HK-2 (cell line): ENCODE measurements at regions not wholly inside any gene's neighbourhood (a gene's known extent, or its start where the extent isn't known, plus 50 kb on each side); places are given as distances from the start of the nearest gene placed in this dataset.

Source experiments
- DNase-seq: peaks from one replicate; pipeline ENCODE4 v3.0.0-alpha.2; 2018; ENCODE audit not compliant: unreplicated experiment

DNA sequence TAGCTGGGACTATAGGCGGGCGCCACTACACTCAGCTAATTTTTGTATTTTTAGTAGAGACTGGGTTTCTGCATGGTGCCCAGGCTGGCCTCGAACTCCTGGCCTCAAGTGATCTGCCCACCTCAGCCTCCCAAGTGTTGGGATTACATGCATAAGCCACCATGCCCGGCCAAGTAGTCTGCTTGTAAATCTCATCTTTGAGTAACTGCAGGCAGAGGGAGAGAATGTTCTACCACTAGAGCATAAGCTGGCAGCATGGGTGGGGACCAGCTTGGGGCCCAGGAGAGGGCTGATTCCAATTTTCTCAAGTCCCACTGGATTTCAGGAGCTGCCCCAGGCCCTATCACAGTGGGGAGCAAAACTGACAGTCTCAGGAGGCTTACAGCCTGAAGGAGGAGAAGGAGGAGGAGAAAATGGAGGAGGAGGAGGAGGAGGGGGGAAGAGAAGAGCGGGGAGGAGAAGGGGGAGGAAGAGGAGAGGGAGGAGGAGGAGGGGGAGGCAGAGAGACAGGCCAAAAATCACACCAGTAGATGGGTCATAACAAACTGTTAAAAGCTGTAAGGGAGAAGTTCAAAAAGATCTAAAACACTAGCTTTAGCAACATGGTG lies 229.1 kb upstream of the IGF1R start:
- DNase-seq = no peak

DNA sequence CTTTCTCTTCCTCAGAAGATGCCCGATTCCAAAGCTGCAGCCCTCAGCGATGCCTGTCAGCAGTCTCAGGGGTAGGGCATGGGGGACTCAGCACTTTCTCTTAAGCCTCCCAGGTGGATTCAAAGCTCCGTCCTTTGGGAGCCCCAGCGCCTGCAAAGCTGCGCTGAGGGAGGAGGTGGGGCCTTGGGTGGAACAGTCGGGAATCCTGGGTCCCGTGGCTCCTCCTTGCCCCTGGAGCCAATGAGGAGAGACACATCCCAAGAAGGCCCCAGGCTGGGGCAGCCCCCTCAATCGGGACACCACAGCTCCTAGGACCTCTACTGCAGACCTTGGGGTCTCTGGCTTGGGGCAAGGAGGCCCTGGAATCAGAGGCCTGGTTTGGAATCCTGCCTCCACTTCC lies 227.5 kb upstream of the IGF1R start:
- DNase-seq = no peak

DNA sequence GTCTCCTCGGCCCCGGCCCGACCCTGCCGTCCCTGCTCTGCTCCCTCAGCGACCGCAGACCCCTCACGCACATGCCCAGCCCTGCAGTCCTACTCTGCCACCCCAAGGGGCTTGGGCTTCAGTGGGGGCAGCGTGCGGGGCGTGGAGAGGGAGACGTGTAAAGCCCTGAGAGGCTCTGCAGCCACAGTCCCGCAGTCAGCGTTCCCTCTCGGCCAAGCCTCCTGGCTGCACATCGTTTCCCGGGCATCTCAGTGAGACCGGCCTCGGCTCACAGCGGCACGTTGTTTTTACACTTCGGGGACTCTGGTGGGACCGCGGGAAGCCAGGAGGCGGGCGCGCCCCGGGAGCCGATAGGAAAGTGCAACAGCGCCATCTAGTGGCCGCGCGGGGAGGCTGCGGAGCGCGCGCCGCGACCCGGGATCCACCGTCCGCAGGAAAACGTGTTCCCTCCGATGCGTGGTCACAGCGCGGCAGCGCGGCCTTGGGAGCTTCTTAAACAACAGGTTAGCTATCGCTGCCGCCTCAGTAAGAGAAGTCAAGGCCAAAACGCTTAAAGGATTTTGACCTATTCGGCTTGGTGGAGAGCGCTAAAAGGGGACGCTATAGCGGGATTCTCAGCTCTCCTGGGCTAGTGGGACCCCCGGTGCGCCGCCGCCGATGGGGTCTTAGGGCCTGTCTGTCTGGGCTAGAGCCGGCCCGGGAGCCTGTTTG lies 226.8 kb upstream of the IGF1R start:
- DNase-seq = peak; percentile 65

DNA sequence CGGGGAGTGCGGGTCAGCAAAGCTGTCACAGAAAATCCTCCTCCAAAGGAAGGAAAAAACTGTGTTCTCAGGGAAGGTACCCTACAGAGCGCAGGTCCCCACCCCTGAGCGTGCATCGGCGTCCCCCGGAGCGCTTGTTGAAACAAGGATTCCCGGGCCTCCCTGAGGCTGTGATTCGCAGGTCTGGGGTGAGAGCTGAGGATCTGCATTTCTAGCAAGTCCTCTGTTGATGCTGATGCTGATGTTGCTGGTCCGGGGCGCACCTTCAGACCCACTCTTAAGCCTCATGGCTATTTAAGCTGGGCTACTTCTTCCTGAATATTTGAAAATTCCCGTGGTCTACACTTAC lies 226.2 kb upstream of the IGF1R start:
- DNase-seq = no peak

DNA sequence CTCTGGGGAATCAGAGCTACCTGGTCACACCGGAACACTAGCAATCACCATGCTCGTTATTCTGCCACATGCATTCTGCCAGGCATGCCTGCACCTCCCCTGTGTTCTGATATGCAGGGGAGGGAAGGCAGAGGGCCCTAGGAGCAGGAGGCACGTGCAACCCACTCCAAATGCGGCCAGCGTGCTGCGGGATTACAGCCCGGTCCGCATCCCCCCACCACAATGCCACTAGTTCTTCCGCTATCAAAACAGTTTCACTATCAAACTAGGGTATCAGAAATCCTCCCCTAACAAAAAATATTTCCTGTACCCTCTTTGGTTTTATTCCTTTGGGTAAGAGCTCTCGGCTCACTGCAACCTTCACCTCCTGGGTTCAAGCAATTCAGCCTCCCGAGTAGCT lies 223.2 kb upstream of the IGF1R start:
- no peak for DNase-seq

DNA sequence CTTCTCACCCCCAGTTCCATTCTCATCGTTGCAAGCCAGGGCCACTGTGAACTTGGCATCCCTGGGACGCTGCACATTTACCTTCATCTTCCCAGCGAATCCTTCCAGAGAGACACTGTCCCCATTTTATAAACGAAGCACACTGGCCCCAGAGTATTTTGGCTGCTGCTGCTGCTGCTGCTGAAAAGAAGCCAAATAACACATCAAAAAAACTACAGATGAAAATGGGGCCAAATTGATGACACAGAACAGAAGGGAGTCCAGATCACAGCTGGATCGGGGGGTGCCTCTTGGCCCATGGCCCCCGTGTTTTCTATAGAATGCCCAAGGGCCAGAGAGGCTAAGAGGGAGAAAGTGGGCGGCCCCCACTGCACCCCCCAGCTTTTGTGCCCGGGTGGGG lies 221.0 kb upstream of the IGF1R start:
- DNase-seq = no peak

DNA sequence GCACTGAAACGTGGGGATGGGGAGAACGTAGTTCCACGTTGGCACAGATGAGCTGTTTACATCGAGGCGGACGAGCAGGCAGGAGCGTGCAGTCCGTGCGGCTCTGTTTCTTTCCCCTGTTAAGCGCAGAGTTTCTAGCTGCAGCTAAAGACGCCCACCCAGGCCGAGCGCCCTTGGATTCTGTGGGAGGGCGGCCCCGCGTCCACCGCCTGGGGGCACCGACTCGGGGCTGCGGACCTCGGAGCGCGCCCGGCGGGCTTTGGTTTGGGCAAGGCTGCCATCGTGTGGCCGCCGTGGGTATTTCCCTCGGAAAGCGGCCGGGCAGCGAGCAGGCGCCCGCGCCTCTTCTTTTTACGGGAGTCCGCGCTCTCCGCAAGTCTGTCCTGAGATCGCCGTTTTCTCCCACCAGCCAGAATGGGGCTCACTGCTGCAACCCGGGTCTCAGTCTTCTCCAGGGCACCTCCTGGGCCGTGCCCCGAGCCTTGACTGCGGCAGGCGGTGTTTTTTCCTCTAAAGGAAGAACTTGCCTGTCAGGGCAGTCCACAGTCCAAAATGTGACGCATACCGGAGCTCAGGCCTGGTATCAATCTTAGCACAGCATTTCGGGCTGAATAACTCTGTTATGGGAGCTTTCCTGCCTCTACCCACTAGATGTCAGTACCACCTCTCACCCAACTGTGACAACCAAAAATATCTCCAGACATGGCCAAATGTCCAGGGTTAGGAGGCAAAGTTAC lies 219.9 kb upstream of the IGF1R start:
- peak; percentile 63 for DNase-seq

DNA sequence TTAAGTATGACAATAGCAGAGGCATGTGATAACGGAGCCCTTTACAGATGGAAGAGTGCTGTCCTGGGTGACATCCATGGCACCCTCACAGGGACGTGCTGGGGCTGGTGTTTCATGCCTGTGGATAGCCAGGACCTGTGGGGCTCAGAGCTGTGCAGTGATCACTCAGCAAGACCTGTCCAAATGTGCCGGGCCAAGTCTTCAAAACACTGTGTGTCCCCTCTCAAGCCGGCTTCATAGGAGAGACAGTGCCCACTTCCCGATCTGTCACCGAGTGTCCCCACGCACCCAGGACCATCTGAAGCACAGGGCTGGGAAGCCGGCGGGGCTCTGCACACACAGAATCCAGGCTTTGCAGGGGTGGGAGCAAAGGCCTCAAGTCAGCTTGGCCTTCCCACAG lies 217.2 kb upstream of the IGF1R start:
- DNase-seq = no peak

DNA sequence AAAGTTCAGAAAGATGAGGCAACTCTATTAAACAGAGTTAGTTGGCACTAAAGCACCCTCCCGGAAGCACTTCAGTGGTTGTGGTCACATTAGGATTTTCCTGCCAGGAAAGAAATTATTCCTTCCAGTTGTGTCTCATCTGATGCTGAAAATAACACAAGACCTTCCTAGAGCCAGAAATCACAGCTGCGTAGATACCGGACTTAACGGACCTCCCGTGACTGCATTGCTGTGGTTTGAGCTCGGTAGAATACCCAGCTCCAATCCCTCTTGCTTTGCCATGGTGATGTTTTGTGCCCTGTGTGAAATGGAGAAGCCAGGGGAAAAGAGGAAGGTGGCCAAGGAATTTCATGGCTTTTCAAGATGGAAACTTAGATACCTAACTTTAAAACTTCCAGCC lies 215.0 kb upstream of the IGF1R start:
- DNase-seq = no peak

DNA sequence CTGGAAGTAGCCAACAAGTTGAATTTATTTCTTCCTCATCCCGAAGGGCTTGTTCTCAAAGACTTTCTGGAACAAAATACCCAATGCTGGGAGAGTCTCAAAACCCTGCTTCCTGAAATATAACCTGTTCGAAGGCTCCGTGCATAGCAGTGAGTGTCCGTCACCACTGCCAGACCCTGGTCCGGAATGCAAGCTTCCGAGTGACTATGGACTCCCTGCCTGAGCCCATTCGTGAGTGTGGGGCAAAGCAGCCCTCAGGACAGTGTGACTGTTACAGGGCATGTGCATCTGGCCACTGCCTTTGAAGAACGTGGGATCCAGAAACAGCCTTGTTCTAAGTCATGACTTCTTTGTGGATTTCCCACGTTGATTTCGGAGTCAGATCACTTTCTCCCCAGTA lies 214.5 kb upstream of the IGF1R start:
- DNase-seq = no peak

DNA sequence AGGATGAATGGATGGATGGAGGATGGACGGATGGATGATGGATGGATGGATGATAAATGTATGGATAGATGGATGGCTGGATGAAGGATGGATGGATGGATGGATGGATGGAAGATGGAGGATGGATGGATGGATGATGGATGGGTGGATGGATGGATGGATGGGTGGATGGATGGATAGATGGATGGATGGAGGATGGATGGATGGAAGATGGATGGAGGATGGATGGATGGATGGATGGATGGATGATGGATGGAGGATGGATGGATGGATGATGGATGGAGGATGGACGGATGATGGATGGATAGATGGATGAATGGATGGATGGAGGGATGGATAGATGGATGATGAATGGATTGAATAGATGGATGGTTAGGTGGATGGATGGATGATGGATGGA lies 210.6 kb upstream of the IGF1R start:
- DNase-seq = no peak

DNA sequence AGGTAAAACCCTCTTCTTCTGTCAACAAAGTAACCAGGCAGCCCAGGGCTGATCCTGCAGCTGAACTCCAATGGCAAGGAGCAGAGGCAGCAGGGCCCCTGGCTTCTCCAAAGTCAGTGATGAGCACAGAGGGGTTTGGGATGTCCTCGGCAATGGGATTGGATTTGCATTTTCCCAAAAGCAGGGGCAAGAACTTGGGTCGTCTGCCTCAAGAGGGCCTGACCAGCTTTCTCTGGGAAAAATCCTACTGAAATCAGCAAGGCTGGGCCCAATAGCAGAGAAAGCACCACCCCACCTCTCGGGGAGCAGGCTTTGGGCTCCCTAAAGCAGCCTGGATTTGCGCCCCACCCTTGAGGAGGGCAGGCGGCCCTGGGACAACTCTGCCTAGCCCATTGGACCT lies 210.0 kb upstream of the IGF1R start:
- no peak for DNase-seq

DNA sequence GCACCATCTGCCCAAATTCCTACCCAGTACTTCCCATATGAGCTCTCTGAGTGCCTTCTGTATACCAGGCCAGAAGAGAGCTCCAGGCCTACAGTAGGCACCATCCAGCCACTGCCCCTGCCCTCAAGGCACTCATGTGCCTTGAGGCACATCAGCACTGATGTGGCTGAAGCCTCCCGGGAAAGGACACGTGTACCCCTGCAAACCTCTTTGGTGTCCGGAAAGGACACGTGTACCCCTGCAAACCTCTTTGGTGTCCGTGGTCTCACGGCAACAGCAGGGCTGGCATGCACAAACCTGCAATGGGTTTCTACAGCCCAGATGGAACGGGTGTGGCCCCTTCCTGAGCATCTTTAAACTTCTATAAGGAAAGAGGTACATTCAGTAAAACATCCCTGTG lies 209.4 kb upstream of the IGF1R start:
- DNase-seq = no peak

DNA sequence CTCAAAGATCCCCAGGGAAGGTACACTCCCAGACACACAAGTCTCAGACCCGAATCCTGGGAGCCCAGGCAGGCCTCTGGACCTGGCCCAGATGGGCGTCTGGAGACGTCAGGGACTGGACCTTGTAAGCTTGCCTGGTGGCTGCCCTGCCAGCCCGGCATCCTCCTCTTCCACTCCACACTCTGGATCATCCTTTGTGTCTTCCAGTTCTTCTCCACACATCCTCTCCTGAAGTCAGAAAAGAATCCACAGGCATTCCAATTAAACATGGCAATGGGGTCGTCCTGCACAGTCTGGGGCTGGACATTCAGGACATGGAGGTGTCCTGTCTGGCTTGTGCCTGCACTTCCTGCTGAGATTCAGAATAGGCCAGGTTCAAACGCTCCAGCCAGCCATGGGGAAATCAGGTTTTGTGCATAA lies 208.8 kb upstream of the IGF1R start:
- DNase-seq = no peak

DNA sequence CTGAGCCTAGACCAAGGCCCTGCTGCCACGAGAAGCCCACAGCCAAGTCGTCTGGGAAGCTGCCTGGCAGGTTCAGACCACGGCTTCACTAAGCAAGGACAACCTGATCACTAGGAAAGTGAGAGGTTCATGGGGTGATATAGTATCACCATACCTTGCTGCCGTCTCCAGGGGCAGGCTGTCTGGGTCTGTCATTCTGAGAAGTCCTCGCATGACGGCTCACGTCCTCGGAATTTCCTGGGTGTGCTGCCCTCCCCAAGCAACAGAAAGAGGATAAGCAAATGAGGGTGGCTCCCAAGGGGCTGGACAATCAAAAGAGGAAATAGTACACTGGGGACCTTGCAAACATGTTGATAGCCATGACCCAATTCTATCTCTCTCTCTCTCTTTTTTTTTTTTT lies 207.4 kb upstream of the IGF1R start:
- no peak for DNase-seq

DNA sequence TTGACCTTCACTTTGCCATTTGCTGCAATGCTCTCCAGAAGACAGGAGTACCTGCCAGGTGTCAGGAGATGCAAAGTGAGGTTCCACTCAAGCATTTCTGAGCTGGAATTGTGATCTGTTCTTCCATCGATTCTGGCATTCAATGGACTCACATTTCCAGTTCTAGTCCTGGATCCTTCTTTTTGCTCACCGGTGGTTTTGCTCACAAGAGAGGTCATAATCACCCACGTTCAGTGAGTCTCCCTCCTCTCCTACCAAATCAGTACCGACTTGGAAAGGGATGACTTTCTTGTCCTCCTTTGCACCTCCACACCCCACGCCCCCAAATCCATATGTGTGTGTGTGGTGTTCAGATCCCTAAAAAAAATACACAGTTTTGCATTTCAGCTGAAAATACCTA lies 206.7 kb upstream of the IGF1R start:
- no peak for DNase-seq

DNA sequence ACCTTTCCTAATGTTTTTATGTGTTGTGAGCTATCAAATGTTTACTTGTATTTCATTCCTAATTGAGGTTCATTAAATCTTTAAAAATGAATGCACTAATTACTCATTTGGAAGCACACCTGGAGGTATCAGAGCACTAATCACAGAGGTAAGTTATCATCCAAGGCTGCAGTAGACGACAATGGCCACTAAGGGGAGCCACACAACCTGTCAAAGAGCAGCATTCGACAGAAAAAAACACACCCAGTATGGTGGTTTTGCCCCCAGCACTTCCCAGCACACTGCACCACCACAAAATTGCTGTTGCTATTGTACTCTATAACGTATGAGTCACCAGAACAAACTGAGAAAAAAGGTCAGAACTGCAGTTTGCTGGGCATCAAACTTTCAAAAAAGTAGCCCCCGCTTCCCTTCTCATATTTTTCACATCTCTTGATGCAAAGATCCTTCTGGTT lies 205.9 kb upstream of the IGF1R start:
- DNase-seq = peak; percentile 46

DNA sequence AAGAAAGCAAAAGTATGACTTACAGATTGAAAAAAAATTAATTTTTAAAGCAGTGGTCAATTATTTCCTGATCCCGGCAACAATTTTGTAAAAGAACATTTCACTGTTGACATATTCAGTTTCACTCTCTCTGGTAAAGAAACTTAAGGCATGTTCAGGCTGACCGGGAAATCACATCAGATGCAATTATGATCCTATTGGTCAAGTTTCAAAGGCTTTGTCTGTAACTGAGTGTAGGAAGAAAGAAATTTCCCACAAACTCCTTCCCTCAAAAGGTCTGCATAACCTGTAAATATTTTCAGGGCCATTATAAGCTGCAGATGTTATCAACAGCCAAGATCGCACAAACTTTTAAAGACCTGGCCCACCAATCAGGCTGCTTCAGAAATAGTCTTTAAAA lies 205.4 kb upstream of the IGF1R start:
- no peak for DNase-seq

DNA sequence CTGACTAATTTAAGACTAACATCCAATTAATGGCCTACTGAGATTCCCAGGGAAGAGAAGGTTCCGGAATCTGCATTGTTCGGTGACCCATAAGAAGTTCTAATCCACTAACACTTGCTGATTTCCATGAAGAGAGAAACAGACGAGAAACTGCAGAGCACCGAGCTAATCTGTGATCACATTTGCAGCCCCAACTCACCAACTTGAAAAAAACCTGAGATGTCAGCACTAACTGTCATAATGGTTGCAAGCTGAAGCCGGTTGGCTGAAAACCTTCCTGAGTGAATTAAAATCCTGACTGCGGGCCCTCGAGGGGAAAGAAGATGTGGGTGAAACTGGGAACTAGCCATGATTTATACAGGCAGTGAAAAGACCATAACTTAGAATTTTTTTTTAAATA lies 204.8 kb upstream of the IGF1R start:
- no peak for DNase-seq

DNA sequence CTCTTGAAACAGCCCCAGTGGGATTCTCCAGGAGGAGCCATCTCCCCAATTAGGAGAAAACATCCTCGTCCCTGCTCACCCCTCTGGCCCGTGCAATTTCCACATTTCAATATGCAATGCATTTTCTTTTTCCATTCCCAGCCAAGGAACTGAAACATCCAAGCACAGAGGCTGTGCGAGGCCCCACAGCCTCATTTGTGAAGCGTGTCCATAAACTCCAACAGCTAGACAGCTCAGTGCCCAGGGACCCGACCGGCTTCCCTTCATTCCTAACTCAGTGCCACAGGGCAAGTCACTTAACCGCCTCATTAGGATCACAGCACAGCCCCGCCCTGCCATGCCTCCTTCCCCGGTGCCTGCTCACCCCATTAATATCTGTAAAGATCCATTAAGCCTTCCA lies 204.2 kb upstream of the IGF1R start:
- DNase-seq = no peak

DNA sequence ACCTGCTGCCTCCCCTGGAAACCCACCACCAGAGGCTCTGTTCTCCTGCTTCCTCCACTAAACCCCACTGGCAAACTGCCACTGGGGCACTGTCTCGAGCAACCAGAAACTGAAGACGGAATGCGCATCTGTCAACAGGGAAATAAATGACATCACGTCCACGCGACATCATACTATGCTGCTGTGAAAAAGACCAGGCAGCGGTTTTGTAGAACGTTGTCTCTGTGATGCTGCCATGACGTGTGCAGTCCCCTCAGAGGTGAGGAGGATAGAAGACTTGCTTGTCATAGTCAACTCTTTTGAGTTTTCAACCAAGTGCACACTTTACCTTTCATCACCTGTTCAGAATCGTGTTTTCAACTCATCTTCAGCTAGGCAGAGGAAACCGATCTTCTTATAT lies 203.0 kb upstream of the IGF1R start:
- DNase-seq = no peak

DNA sequence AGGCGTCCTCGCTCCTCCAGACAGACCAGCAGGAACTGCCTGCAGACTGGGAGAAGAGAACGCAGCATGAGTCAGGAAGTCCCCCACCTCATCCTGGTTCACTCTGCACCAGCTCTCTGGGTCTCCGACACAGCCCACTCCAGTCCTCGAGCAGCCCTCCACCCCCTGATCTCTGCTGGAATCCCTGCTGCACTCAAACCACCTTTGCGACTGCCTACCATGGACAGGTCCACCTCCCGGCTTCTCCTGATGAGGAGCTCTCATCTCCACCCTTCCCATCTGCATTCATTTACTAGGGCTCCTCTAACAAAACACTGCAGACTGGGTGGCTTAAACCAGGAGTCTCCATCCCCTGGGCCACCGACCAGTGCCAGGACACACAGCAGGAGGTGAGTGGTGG lies 202.3 kb upstream of the IGF1R start:
- no peak for DNase-seq

DNA sequence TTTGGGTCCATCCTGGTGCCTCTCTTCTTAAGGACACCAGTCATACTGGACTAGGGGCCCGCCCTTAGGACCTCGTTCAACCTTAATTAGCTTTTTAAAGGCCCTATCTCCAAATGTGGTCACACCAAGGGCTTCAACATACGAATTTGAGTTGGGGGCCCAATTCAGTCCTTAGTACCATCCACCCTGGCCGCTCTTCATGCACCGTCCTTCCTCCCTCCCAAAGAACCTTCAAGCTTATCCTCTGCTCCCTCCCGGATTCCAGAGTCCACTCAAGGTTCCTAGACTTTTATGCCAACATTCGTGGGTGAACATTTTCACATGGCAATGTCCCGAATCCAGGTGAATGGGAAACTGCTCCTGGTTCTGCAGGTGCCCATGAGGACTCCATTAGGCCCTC lies 201.3 kb upstream of the IGF1R start:
- DNase-seq = no peak
